ENCODE measurements at regions not wholly inside any gene's neighbourhood (a gene's known extent, or its start where the extent isn't known, plus 50 kb on each side); places are given as distances from the start of the nearest gene placed in this dataset.

DNA sequence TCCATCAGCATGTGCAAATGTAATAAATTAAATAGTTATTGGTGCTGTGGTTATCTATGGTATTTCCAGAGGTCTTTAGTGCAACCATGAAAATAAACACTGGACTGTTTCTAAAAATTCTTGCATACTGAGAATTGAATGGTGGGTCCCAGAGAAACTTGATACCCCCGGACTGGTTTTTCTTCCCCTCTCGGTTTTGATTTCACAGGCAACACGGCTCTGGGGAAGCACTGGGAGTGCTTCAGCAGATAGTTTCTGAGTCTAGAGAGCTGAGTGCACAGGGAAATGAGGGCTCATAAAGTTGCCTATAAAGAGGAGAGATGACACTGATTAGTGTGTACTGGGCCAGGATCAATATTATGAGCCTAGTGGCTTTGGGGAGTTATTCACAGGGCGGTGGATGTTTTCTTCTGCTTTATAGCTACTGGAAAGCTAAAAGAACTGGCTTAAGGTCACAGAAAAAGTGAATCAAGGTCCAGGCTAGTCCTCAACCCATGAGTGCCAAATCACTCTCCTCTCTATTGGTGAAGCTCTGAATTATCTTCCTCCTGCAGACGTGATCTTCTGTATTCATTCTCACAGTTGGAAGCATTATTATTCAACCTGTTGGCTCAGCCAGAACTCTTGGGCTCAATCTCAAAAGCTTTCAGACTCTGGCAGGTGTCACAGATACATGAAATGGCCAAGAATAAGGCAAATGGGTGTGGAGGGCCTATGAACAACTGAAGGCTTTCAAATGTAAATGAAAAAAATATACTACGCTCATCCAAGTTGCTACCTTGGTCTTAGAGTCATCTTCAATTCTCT is 170.2 kb upstream of the HMHB1 start:
- ATAC-seq (no peak), DNase-seq (no peak)
- H3K9me3 ChIP-seq = no peaks in the 10 kb centered on the region
- H3K4me3 ChIP-seq = no peak overlapping the region
- H3K27ac ChIP-seq = no peak overlapping the region
- no peaks in the 10 kb centered on the region for H3K36me3 ChIP-seq
- intact Hi-C loops (cut with DNase I) = no loop called here
- no peaks in the 10 kb centered on the region for H3K27me3 ChIP-seq
- TF ChIP-seq, protein P1, sequence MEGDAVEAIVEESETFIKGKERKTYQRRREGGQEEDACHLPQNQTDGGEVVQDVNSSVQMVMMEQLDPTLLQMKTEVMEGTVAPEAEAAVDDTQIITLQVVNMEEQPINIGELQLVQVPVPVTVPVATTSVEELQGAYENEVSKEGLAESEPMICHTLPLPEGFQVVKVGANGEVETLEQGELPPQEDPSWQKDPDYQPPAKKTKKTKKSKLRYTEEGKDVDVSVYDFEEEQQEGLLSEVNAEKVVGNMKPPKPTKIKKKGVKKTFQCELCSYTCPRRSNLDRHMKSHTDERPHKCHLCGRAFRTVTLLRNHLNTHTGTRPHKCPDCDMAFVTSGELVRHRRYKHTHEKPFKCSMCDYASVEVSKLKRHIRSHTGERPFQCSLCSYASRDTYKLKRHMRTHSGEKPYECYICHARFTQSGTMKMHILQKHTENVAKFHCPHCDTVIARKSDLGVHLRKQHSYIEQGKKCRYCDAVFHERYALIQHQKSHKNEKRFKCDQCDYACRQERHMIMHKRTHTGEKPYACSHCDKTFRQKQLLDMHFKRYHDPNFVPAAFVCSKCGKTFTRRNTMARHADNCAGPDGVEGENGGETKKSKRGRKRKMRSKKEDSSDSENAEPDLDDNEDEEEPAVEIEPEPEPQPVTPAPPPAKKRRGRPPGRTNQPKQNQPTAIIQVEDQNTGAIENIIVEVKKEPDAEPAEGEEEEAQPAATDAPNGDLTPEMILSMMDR (IDR thresholded peaks at IDR 0.05) = no peak
- H3K4me1 ChIP-seq = no peaks in the 10 kb centered on the region

DNA sequence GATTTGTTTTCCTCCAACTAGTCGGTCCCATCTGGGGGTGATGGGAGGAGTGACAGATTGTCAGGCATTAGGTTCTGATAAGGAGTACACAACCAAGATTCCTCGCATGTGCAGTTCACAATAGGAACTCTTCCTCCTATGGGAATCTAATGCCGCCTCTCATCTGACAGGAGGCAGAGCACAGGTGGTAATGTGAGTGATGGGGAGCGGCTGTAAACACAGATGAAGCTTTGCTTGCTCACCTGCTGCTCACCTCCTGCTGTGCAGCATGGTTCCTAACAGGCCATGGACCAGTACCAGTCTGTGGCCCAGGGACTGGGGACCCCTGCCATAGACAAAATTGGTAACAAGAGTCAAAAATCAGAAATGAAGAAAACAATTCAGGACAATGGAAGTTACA is 173.3 kb upstream of the HMHB1 start:
- no peaks in the 10 kb centered on the region for H3K27me3 ChIP-seq
- ATAC-seq (no peak), DNase-seq (no peak)
- H3K4me1 ChIP-seq = no peaks in the 10 kb centered on the region
- intact Hi-C loops (cut with DNase I) = no loop called here
- TF ChIP-seq, protein P1 (IDR thresholded peaks at IDR 0.05) = no peak
- no peaks in the 10 kb centered on the region for H3K36me3 ChIP-seq
- no peak overlapping the region for H3K4me3 ChIP-seq
- H3K27ac ChIP-seq = no peak overlapping the region
- no peaks in the 10 kb centered on the region for H3K9me3 ChIP-seq

DNA sequence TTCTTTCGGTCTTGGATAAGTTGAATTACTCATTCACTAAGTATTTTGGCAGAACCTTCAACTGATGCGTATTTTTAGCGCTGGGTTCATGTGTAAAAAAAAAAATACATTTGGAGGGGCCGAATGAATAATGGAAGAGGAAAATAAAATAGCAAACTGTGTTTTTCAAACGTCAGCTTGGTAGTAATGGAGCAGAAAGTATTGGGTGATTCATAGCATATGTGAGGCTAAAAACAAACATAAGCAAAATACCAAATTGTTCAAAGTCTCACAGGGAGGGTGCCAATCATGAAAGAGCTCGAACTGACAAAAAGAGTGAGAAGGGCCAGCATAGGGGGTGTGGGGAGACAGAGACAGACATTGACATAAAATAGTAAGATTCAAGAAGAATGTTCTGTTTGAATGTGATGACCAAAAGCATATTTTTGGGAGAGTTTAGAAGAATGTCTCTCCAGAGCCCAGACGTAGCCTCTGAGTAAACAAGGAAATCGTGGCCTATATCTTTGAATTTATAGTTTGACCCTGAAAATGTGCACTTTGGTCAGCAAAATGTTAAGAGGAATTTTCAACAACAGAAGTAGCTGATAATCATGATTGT is 174.9 kb upstream of the HMHB1 start:
- no peak for DNase-seq
- no peaks in the 10 kb centered on the region for H3K4me1 ChIP-seq
- no peak overlapping the region for H3K4me3 ChIP-seq
- no peaks in the 10 kb centered on the region for H3K36me3 ChIP-seq
- TF ChIP-seq, protein P1 (IDR thresholded peaks at IDR 0.05) = no peak
- H3K27me3 ChIP-seq = no peaks in the 10 kb centered on the region
- no peak for ATAC-seq
- no peaks in the 10 kb centered on the region for H3K9me3 ChIP-seq
- H3K27ac ChIP-seq = no peak overlapping the region
- intact Hi-C loops (cut with DNase I) = no loop called here

DNA sequence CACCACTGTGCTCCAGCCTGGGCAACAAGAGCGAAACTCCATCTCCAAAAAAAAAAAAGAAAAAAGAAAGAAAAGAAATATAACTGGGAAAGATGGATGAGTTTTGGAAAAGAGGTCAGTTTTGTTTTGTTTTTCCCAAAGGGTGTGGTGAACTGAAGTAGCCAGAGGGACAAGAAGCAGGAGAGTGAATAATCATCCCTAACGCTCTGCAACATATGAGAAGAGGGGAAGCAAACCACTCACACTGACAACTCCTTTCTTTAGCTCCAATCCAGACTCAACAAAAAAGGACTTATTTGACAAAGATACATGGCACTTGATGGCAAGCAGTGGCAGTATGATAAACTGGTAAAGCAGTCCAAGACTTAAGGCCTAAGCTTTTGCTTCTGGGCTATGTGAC is 176.1 kb upstream of the HMHB1 start:
- ATAC-seq = no peak
- H3K27ac ChIP-seq = no peak overlapping the region
- intact Hi-C loops (cut with DNase I) = no loop called here
- no peaks in the 10 kb centered on the region for H3K4me1 ChIP-seq
- H3K4me3 ChIP-seq = no peak overlapping the region
- TF ChIP-seq, protein P1 (IDR thresholded peaks at IDR 0.05) = no peak
- no peaks in the 10 kb centered on the region for H3K36me3 ChIP-seq
- no peaks in the 10 kb centered on the region for H3K9me3 ChIP-seq
- no peak for DNase-seq
- no peaks in the 10 kb centered on the region for H3K27me3 ChIP-seq

DNA sequence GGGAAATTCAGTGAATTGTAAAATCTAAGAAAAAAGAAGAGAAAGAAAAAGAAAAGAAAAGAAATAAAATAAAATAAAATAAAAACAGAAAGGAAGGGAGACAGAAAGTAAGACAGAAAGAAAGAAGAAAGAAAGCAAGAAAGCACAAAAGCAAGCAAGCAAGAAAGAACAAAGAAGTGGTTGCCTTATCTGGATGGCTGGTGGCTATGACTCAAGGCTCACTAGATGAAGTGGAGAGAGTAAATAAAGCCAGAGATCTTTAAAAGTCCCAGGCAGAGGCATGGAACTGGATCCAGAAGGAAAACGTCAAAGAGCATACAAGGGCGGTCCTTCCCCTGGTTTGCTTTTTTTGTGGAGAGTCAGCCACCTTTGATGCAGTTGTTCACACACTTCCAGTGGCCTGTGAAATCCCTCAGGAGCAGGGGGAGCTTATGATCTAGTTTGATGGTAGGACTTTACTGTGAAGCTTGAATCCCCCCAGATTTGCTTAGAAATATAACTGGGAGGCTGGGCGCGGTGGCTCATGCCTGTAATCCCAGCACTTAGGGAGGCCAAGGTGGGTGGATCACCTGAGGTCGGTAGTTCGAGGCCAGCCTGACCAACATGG is 176.7 kb upstream of the HMHB1 start:
- TF ChIP-seq, protein P1 (IDR thresholded peaks at IDR 0.05) = no peak
- intact Hi-C loops (cut with DNase I) = no loop called here
- H3K9me3 ChIP-seq = no peaks in the 10 kb centered on the region
- H3K4me1 ChIP-seq = no peaks in the 10 kb centered on the region
- DNase-seq (no peak), ATAC-seq (peak; percentile 96)
- H3K27ac ChIP-seq = peak overlapping the region; percentile 31
- H3K27me3 ChIP-seq = no peaks in the 10 kb centered on the region
- H3K36me3 ChIP-seq = no peaks in the 10 kb centered on the region
- no peak overlapping the region for H3K4me3 ChIP-seq

All from upper lobe of right lung (tissue), 1 donor.